SK-N-SH treated with all-trans-retinoic acid at 6 μM for 48 hours (cell line): ENCODE measurements at regions not wholly inside any gene's neighbourhood (a gene's known extent, or its start where the extent isn't known, plus 50 kb on each side); places are given as distances from the start of the nearest gene placed in this dataset.

ENCODE experiments used
- ARNTL ChIP-seq: fragments of 450-650 bp; formaldehyde crosslinking; IDR thresholded peaks from 2 replicates; pipeline ENCODE4 v1.5.0; 2020; ENCODE audit warnings: low read depth, mild to moderate bottlenecking, moderate library complexity, borderline replicate concordance
- CREB5 ChIP-seq: fragments of 250-450 bp; sonication (Bioruptor Pico); IDR thresholded peaks from 2 replicates; pipeline ENCODE4 v1.5.1; 2020; ENCODE audit warnings: low read depth, mild to moderate bottlenecking, moderate library complexity
- ESRRG ChIP-seq: fragments of 250-450 bp; sonication (Bioruptor Pico); IDR thresholded peaks from 2 replicates; pipeline ENCODE4 v1.6.1; 2021; ENCODE audit warnings: mild to moderate bottlenecking
- GLIS3 ChIP-seq: fragments of 250-450 bp; sonication (Bioruptor Pico); IDR thresholded peaks from 2 replicates; pipeline ENCODE4 v1.5.0; 2020; ENCODE audit warnings: mild to moderate bottlenecking, moderate library complexity
- ZFP3 ChIP-seq: fragments of 250-450 bp; sonication (Bioruptor Pico); IDR thresholded peaks from 2 replicates; pipeline ENCODE4 v1.5.0; 2020; ENCODE audit warnings: mild to moderate bottlenecking, moderate library complexity

- TF ChIP-seq ZFP3 (CRISPR knock-in tag) (no peak), GLIS3 (CRISPR knock-in tag) (no peak), ESRRG (CRISPR knock-in tag) (no peak), CREB5 (CRISPR knock-in tag) (no peak), ARNTL (CRISPR knock-in tag) (no peak)
Measured at GRCh38 chr10:38212460-38212859, 118.3 kb downstream of the ZNF37A start.
